CD4-positive, alpha-beta T cell (primary cell): ENCODE measurements at regions not wholly inside any gene's neighbourhood (a gene's known extent, or its start where the extent isn't known, plus 50 kb on each side); places are given as distances from the start of the nearest gene placed in this dataset.
"Not testable (repeated sequence)": the region's sequence is repeated elsewhere in the genome, so short reads cannot be mapped to it uniquely, and the experiment has no call there.

Experiments used
- ATAC-seq: fragments of 200-7000 bp; cut with Tn5 transposase; one replicate; pipeline ENCODE4 v1.10.0; 2022; ENCODE audit warnings: mild to moderate bottlenecking; ENCODE audit not compliant: poor library complexity
- CTCF ChIA-PET: fragments of 350-600 bp; sonication (Branson Sonifier 250); formaldehyde crosslinking; loops from one replicate; lab custom pipeline; 2021; ENCODE audit warnings: antibody characterized with exemption, inconsistent platforms; lab: Charles Lee
- POLR2A ChIA-PET: fragments of 350-600 bp; sonication (Branson Sonifier 250); formaldehyde crosslinking; loops from one replicate; lab custom pipeline; 2021; ENCODE audit warnings: antibody characterized with exemption, inconsistent platforms; lab: Charles Lee
- DNase-seq, 14 experiments: peaks; one replicate each; pipeline ENCODE4 v3.0.0-alpha.2; 2013 to 2020; ENCODE audit warnings: mixed read lengths in 2 of 14
- H3K27ac ChIP-seq, 2 donors: one replicate each; pipeline versions ENCODE4 v1.5.1 to v1.7.0; 2013; ENCODE audit warnings: low read length in 2 of 2, low read depth in 1 of 2, mild to moderate bottlenecking in 1 of 2
- H3K27me3 ChIP-seq, 2 experiments: 1 replicate in 1 of 2; 2 replicates in 1 of 2; pipeline versions ENCODE4 v1.6.1 to v1.7.0; 2013; ENCODE audit warnings: low read length in 2 of 2, control low read depth in 1 of 2, mild to moderate bottlenecking in 1 of 2, moderate library complexity in 1 of 2; ENCODE audit not compliant: insufficient read depth in 2 of 2, control insufficient read depth in 1 of 2
- H3K36me3 ChIP-seq: one replicate; pipeline ENCODE4 v1.6.1; 2013; ENCODE audit warnings: low read length, control low read depth; ENCODE audit not compliant: insufficient read depth
- H3K4me1 ChIP-seq: one replicate; pipeline ENCODE4 v1.6.1; 2013; ENCODE audit warnings: low read length, control low read depth; ENCODE audit not compliant: insufficient read depth
- H3K4me3 ChIP-seq: one replicate; pipeline ENCODE4 v1.5.1; 2013; ENCODE audit warnings: mild to moderate bottlenecking, low read length, moderate library complexity
- H3K9me3 ChIP-seq, 2 experiments: 1 replicate in 1 of 2; 2 replicates in 1 of 2; pipeline versions ENCODE4 v1.6.1 to v1.7.0; 2013; ENCODE audit warnings: low read length in 2 of 2, mild to moderate bottlenecking in 2 of 2, control low read depth in 1 of 2, moderate library complexity in 1 of 2; ENCODE audit not compliant: control insufficient read depth in 1 of 2, insufficient read depth in 1 of 2
- H3K27ac Mint-ChIP-seq: one replicate; pipeline ENCODE4 v1.8.0; 2020; ENCODE audit warnings: mixed read lengths
- H3K27me3 Mint-ChIP-seq: one replicate; pipeline ENCODE4 v1.8.0; 2021; ENCODE audit warnings: mixed read lengths
- H3K36me3 Mint-ChIP-seq: one replicate; pipeline ENCODE4 v1.8.0; 2021; ENCODE audit warnings: low read depth, mixed read lengths
- H3K4me1 Mint-ChIP-seq: one replicate; pipeline ENCODE4 v1.8.0; 2021; ENCODE audit warnings: low read depth, mixed read lengths
- H3K4me3 Mint-ChIP-seq: one replicate; pipeline ENCODE4 v1.8.0; 2020; ENCODE audit warnings: mild to moderate bottlenecking, mixed read lengths
- H3K9me3 Mint-ChIP-seq: one replicate; pipeline ENCODE4 v1.8.0; 2020; ENCODE audit warnings: mixed read lengths
- intact Hi-C, 2 experiments: fragments of 100-400 bp; cut with DNase I in 1 of 2; cut with micrococcal nuclease in 1 of 2; formaldehyde crosslinking; loops; one replicate each; pipeline versions ENCODE4 v1.15.1 to v1.9.0; 2023 to 2025; cut with DNase I, micrococcal nuclease
- TF ChIP-seq, protein P1 (sequence below): fragments of 200-600 bp; IDR thresholded peaks from one replicate; pipeline ENCODE4 v1.8.0; 2022; ENCODE audit warnings: antibody characterized with exemption, mild to moderate bottlenecking

DNA sequence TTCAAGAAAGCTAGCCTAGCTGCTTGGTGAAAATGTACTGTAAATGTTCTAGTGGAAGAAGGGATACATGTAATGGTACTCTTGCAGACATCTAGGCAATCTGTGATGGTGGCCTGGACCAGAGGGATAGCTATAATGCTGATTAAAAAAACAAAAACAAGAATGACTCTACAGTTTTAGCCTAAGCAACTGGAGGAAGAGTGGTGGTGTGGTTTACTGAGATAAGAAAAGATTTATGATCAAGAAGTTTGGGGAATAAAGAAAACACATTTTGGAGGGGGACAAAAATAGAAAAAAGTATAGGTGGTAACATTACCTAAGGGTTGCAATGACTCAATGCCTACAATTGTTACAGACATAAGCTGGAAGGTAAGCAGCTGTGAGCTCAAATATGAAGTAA lies 1080.7 kb upstream of the CELF4 start:
- DNase-seq (no peak), ATAC-seq (no peak)
- H3K4me3 ChIP-seq = no peak overlapping the region
- H3K4me1 Mint-ChIP-seq = no peaks in the 10 kb centered on the region
- H3K36me3 ChIP-seq = no peaks in the 10 kb centered on the region
- H3K27ac Mint-ChIP-seq = no peak overlapping the region
- H3K27me3 ChIP-seq = no peaks in the 10 kb centered on the region
- no peaks in the 10 kb centered on the region for H3K36me3 Mint-ChIP-seq
- no peaks in the 10 kb centered on the region for H3K9me3 ChIP-seq
- intact Hi-C loops = no loop called here
- no peak overlapping the region for H3K27ac ChIP-seq
- H3K4me1 ChIP-seq = no peaks in the 10 kb centered on the region
- no peaks in the 10 kb centered on the region for H3K27me3 Mint-ChIP-seq
- H3K9me3 Mint-ChIP-seq = no peaks in the 10 kb centered on the region
- CTCF ChIA-PET = no interaction called here
- TF ChIP-seq, protein P1, sequence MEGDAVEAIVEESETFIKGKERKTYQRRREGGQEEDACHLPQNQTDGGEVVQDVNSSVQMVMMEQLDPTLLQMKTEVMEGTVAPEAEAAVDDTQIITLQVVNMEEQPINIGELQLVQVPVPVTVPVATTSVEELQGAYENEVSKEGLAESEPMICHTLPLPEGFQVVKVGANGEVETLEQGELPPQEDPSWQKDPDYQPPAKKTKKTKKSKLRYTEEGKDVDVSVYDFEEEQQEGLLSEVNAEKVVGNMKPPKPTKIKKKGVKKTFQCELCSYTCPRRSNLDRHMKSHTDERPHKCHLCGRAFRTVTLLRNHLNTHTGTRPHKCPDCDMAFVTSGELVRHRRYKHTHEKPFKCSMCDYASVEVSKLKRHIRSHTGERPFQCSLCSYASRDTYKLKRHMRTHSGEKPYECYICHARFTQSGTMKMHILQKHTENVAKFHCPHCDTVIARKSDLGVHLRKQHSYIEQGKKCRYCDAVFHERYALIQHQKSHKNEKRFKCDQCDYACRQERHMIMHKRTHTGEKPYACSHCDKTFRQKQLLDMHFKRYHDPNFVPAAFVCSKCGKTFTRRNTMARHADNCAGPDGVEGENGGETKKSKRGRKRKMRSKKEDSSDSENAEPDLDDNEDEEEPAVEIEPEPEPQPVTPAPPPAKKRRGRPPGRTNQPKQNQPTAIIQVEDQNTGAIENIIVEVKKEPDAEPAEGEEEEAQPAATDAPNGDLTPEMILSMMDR = no peak
- H3K4me3 Mint-ChIP-seq = no peak overlapping the region
- POLR2A ChIA-PET = no interaction called here

DNA sequence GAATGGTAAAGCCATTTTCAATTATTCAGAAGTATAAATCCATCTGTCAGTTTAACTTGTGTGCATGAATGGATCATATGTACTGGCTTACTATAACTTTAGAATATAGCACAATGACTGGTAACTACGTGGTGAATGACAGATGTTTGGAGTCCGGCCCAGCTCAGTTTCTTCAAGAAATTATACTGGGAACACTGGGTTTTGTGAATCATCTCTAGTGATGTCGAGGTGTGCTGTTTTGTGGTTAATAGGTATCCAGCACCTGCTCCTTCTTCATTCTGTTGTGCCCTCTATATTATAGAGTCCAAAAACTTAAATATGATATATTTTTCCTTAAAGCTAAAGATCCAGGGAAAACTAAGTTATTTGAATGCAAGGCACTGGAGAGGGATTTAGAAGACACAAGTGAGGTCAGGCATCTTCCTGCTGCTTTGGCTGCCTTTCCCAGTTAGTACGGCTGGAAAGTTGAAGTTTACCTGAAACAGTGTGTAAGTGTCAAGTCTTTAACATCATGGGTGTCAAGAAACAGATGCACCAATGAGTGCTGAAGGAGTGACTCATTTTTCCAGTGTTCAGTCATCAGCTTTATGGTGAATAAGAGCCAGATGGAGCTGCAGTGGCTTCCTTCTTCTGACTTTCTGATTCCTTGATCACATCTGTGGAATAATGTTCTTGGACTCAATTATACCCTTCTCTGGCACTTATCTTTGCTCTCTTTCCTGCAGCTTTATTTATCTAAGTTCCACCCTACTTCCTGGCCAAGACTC lies 1079.5 kb upstream of the CELF4 start:
- no peaks in the 10 kb centered on the region for H3K27me3 Mint-ChIP-seq
- H3K9me3 Mint-ChIP-seq = no peaks in the 10 kb centered on the region
- Histone ChIP-seq H3K9me3 (no peaks in the 10 kb centered on the region), H3K4me1 (no peaks in the 10 kb centered on the region), H3K4me3 (no peak overlapping the region), H3K36me3 (no peaks in the 10 kb centered on the region), H3K27me3 (no peaks in the 10 kb centered on the region), H3K27ac (no peak overlapping the region)
- TF ChIP-seq, protein P1 = no peak
- ChIA-PET POLR2A (no interaction called here), CTCF (interaction anchor here (0.6 kb wide), 1 partner anchor 123 kb away, joined by 3 read pairs; no protein-coding TSS in a partner anchor)
- H3K27ac Mint-ChIP-seq = no peak overlapping the region
- H3K4me3 Mint-ChIP-seq = no peak overlapping the region
- H3K36me3 Mint-ChIP-seq = no peaks in the 10 kb centered on the region
- H3K4me1 Mint-ChIP-seq = no peaks in the 10 kb centered on the region
- ATAC-seq (no peak), DNase-seq (no peak)
- intact Hi-C loops = no loop called here

DNA sequence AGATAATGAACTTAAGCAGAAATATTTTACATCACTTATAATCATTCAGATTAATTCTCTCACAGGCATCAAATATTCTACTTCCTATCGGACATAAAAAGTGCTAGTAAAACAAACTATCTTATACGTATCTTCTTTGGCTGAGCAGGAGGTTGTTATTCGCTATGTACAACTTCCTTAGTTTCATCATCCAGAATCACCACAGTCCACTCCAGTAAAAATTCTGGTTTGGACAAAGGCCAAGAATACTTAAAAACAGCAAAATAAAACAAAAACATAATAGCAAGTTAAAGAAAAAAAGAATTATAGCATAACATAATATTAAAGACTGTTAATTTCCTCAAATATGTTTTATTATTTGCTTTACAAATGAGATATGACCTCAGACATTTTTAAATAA lies 1077.1 kb upstream of the CELF4 start:
- no peak for ATAC-seq
- Mint-ChIP-seq H3K36me3 (no peaks in the 10 kb centered on the region), H3K9me3 (peaks cover 12% of the 10 kb centered on the region), H3K27ac (no peak overlapping the region), H3K4me1 (no peaks in the 10 kb centered on the region), H3K27me3 (no peaks in the 10 kb centered on the region), H3K4me3 (no peak overlapping the region)
- H3K4me1 ChIP-seq = no peaks in the 10 kb centered on the region
- ChIA-PET CTCF (no interaction called here), POLR2A (no interaction called here)
- H3K27me3 ChIP-seq = no peaks in the 10 kb centered on the region
- H3K9me3 ChIP-seq = no peaks in the 10 kb centered on the region
- no peak overlapping the region for H3K27ac ChIP-seq
- H3K4me3 ChIP-seq = no peak overlapping the region
- no peak for DNase-seq
- H3K36me3 ChIP-seq = no peaks in the 10 kb centered on the region
- intact Hi-C loops = no loop called here
- TF ChIP-seq, protein P1 = no peak

DNA sequence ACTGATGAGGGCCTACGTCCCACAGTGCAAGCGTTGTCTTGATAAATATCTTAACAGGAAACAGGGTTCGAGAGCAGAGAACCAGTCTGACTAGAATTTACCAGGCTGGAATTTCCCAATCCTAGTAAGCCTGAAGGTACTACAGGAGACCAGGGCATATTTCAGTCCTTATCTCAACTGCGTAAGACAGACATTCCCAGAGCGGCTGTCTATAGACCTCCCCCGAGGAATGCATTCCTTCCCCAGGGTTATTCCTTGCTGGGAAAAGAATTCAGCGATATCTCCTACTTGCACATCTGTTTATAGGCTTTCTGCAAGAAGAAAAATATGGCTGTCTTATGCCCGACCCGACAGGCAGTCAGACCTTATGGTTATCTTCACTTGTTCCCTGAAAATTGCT lies 1074.1 kb upstream of the CELF4 start:
- CTCF ChIA-PET = not testable (repeated sequence)

More for the DNA sequence above, 1074.1 kb upstream of the CELF4 start:
- H3K4me3 Mint-ChIP-seq, DNase-seq, POLR2A ChIA-PET, H3K27ac ChIP-seq, ATAC-seq, intact Hi-C loops, H3K27me3 Mint-ChIP-seq, H3K27me3 ChIP-seq, H3K36me3 ChIP-seq, H3K4me3 ChIP-seq, H3K27ac Mint-ChIP-seq, H3K4me1 Mint-ChIP-seq, H3K9me3 ChIP-seq, H3K36me3 Mint-ChIP-seq, H3K4me1 ChIP-seq: not testable (repeated sequence)
- peaks cover 17% of the 10 kb centered on the region for H3K9me3 Mint-ChIP-seq
